Pancreas (tissue), 10 donors: ENCODE measurements at regions not wholly inside any gene's neighbourhood (a gene's known extent, or its start where the extent isn't known, plus 50 kb on each side); places are given as distances from the start of the nearest gene placed in this dataset.

Experiments used
- ATAC-seq, 4 donors: fragments of 200-7000 bp; cut with Tn5 transposase; one replicate each; pipeline versions ENCODE4 v1.8.0 to v1.9.1; 2020; ENCODE audit warnings: mild to moderate bottlenecking in 4 of 4, moderate library complexity in 4 of 4
- DNase-seq, 6 donors: peaks; one replicate each; pipeline ENCODE4 v3.0.0-alpha.2; 2020
- FAIRE-seq: peaks from 2 replicates; lab custom pipeline; 2012; peaks lifted over from hg19 to GRCh38; lab: Jason Lieb, UNC
- H3K27ac ChIP-seq, 4 donors: fragments of 200-600 bp; sonication (generic); 1 replicate in 3 of 4; 2 replicates in 1 of 4; pipeline versions ENCODE4 v1.5.0 to v1.8.0; 2020
- H3K27me3 ChIP-seq, 4 donors: fragments of 200-600 bp; one replicate each; pipeline ENCODE4 v1.8.0; 2021
- H3K36me3 ChIP-seq, 3 donors: fragments of 200-600 bp; sonication (generic) in 1 of 3; one replicate each; pipeline versions ENCODE4 v1.5.0 to v1.8.0; 2020 to 2021
- H3K4me1 ChIP-seq, 3 donors: fragments of 200-600 bp; one replicate each; pipeline ENCODE4 v1.8.0; 2021
- H3K4me3 ChIP-seq, 4 donors: fragments of 200-600 bp; sonication (generic) in 2 of 4; one replicate each; pipeline versions ENCODE4 v1.5.0 to v1.8.0; 2020 to 2021
- H3K9me3 ChIP-seq, 4 donors: fragments of 200-600 bp; one replicate each; pipeline ENCODE4 v1.8.0; 2021
- CTCF ChIP-seq, 4 donors: fragments of 200-600 bp; sonication (generic) in 3 of 4; IDR thresholded peaks; one replicate each; pipeline versions ENCODE4 v1.5.0 to v1.8.0; 2021; ENCODE audit warnings: antibody characterized with exemption in 4 of 4
- WGBS, 2 donors: extraction: QIAGEN DNeasy Blood & Tissue Kit; methylation state at CpG; one replicate each; pipeline ENCODE4 v1.1.7; 2013; 5-methylcytosine and 5-hydroxymethylcytosine counted together
- intact Hi-C, 3 donors: fragments of 100-400 bp; cut with DNase I; formaldehyde crosslinking; loops; one replicate each; pipeline versions ENCODE4 v1.11.1 to v1.14.2; 2022
- donor health status: healthy with polysubstance abuse.
- donor health status: DM: no; HTN: no; CAD: no; lungs with moderate emphysema.
- donor health status: DM: no; HTN: no; CAD: no.
- donor health status: control.
- donor health status: control.
- donor health status: Bipolar disorder and iron deficiency.
- donor health status: DM: yes; HTN: yes; CAD: no.
- donor health status: DM: no; HTN: no; CAD: no.
- donor health status: DM: no; HTN: no; CAD: no.
- donor health status: DM: yes; HTN: yes; CAD: no.

GRCh38 chr14:28952161-28952560 lies 185.6 kb downstream of the FOXG1 start:
- 89 to 93% methylated on average over 1 of the region's 1 CpG for WGBS, 2 donors
- ATAC-seq (no peak), DNase-seq (no peak), FAIRE-seq (no peak)
- TF ChIP-seq CTCF (IDR thresholded peaks at IDR 0.05), result no peak
- Histone ChIP-seq H3K27ac (no peak overlapping the region), H3K4me1 (no peaks in the 10 kb centered on the region), H3K36me3 (no peaks in the 10 kb centered on the region), H3K9me3 (no peaks in the 10 kb centered on the region), H3K4me3 (no peak overlapping the region), H3K27me3 (no peaks in the 10 kb centered on the region)
- intact Hi-C loops, result no loop called here

GRCh38 chr14:28952666-28953065 lies 186.1 kb downstream of the FOXG1 start:
- Histone ChIP-seq H3K9me3 (no peaks in the 10 kb centered on the region), H3K4me1 (no peaks in the 10 kb centered on the region), H3K36me3 (no peaks in the 10 kb centered on the region), H3K27me3 (no peaks in the 10 kb centered on the region), H3K4me3 (no peak overlapping the region), H3K27ac (no peak overlapping the region)
- intact Hi-C loops, result no loop called here
- ATAC-seq (peak in 2 of 4 donors; percentile 27 to 69), FAIRE-seq (no peak), DNase-seq (no peak)
- no peak for TF ChIP-seq CTCF (IDR thresholded peaks at IDR 0.05)

- H3K4me1 ChIP-seq, result no peaks in the 10 kb centered on the region
- FAIRE-seq (no peak), DNase-seq (no peak), ATAC-seq (no peak)
- no peak overlapping the region for H3K4me3 ChIP-seq
- H3K9me3 ChIP-seq, result no peaks in the 10 kb centered on the region
- H3K27ac ChIP-seq, result no peak overlapping the region
- H3K27me3 ChIP-seq, result no peaks in the 10 kb centered on the region
- no peaks in the 10 kb centered on the region for H3K36me3 ChIP-seq
- 86 to 91% methylated on average over 2 of the region's 2 CpGs for WGBS, 2 donors
- intact Hi-C loops, result no loop called here
- no peak for TF ChIP-seq CTCF (IDR thresholded peaks at IDR 0.05)
These were observed 187.4 kb downstream of the FOXG1 start for GRCh38 chr14:28953973-28954372.

- H3K36me3 ChIP-seq, result no peaks in the 10 kb centered on the region
- no peak for ATAC-seq
- intact Hi-C loops, result no loop called here
- no peaks in the 10 kb centered on the region for H3K9me3 ChIP-seq
- DNase-seq, result no peak
- no peak overlapping the region for H3K27ac ChIP-seq
- FAIRE-seq, result no peak
- WGBS, 2 donors, result 24 to 26% methylated on average over 2 of the region's 2 CpGs
- no peak overlapping the region for H3K4me3 ChIP-seq
- H3K4me1 ChIP-seq, result no peaks in the 10 kb centered on the region
- no peaks in the 10 kb centered on the region for H3K27me3 ChIP-seq
- no peak for TF ChIP-seq CTCF (IDR thresholded peaks at IDR 0.05)
These were observed 200.0 kb downstream of the FOXG1 start for GRCh38 chr14:28966416-28967233.

- intact Hi-C loops, result no loop called here
- no peak overlapping the region for H3K4me3 ChIP-seq
- FAIRE-seq, result no peak
- no peaks in the 10 kb centered on the region for H3K36me3 ChIP-seq
- no peaks in the 10 kb centered on the region for H3K27me3 ChIP-seq
- no peak overlapping the region for H3K27ac ChIP-seq
- 11 to 25% methylated on average over 1 of the region's 1 CpG for WGBS, 2 donors
- H3K9me3 ChIP-seq, result no peaks in the 10 kb centered on the region
- no peak for ATAC-seq
- TF ChIP-seq CTCF (IDR thresholded peaks at IDR 0.05), result no peak
- DNase-seq, result no peak
- no peaks in the 10 kb centered on the region for H3K4me1 ChIP-seq
These were observed 208.5 kb downstream of the FOXG1 start for GRCh38 chr14:28975084-28975483.
